ENCODE measurements at regions not wholly inside any gene's neighbourhood (a gene's known extent, or its start where the extent isn't known, plus 50 kb on each side); places are given as distances from the start of the nearest gene placed in this dataset.

GRCh38 chr2:122680662-122681061 is 925.2 kb downstream of the TSN start:
- Histone ChIP-seq H3K27ac (replicated peaks; ENCODE audit: low read length) (no peak overlapping the region), H2BK15ac (ENCODE audit: low read length) (no peak overlapping the region), H3K9me3 (replicated peaks in 1 of 2; ENCODE audit: control insufficient read depth in 2 of 2, insufficient read depth in 1 of 2, low read depth in 1 of 2, low read length in 2 of 2) (no peaks in the 10 kb centered on the region), H3K79me1 (ENCODE audit: low read depth, low read length) (no peaks in the 10 kb centered on the region), H2BK5ac (ENCODE audit: low read length) (no peak overlapping the region), H2AFZ (ENCODE audit: low read length) (no peak overlapping the region), H3K9ac (ENCODE audit: low read depth, low read length, poor library complexity) (no peak overlapping the region), H3K4me2 (ENCODE audit: insufficient read depth, low read length, poor library complexity, severe bottlenecking) (no peak overlapping the region), H3K27me3 (ENCODE audit: control insufficient read depth in 3 of 3, insufficient read depth in 3 of 3, low read depth in 1 of 3, low read length in 3 of 3) (no peaks in the 10 kb centered on the region), H3K4me3 (ENCODE audit: low read length in 2 of 2) (no peak overlapping the region), H2BK12ac (ENCODE audit: low read length) (no peak overlapping the region), H2AK5ac (ENCODE audit: low read depth, low read length) (no peak overlapping the region), H4K8ac (ENCODE audit: low read depth, low read length) (no peak overlapping the region), H3K18ac (ENCODE audit: low read length) (no peak overlapping the region), H3K14ac (ENCODE audit: low read length) (no peak overlapping the region), H3K4me1 (ENCODE audit: control insufficient read depth in 2 of 2, insufficient read depth in 1 of 2, low read depth in 1 of 2, low read length in 2 of 2) (no peaks in the 10 kb centered on the region), H3K4ac (ENCODE audit: low read length) (no peak overlapping the region), H2BK120ac (ENCODE audit: low read depth, low read length) (no peak overlapping the region), H4K91ac (ENCODE audit: low read depth, low read length, poor library complexity) (no peak overlapping the region), H3K23ac (ENCODE audit: low read depth, low read length, poor library complexity) (no peak overlapping the region), H3K36me3 (replicated peaks in 1 of 2; ENCODE audit: control insufficient read depth in 2 of 2, insufficient read depth in 2 of 2, low read length in 2 of 2) (no peaks in the 10 kb centered on the region)
- DNase-seq (ENCODE audit: low spot score): no peak
- no CpG with 5 or more reads among the region's 4 CpGs for WGBS, 2 donors (ENCODE audit: extremely low coverage in 2 of 2, insufficient read length in 2 of 2, insufficient replicate concordance in 1 of 2)

GRCh38 chr2:122681626-122682025 is 926.2 kb downstream of the TSN start:
- Histone ChIP-seq H2BK120ac (ENCODE audit: low read depth, low read length) (no peak overlapping the region), H3K27me3 (ENCODE audit: control insufficient read depth in 3 of 3, insufficient read depth in 3 of 3, low read depth in 1 of 3, low read length in 3 of 3) (no peaks in the 10 kb centered on the region), H4K91ac (ENCODE audit: low read depth, low read length, poor library complexity) (no peak overlapping the region), H2BK5ac (ENCODE audit: low read length) (no peak overlapping the region), H3K4me2 (ENCODE audit: insufficient read depth, low read length, poor library complexity, severe bottlenecking) (no peak overlapping the region), H3K36me3 (replicated peaks in 1 of 2; ENCODE audit: control insufficient read depth in 2 of 2, insufficient read depth in 2 of 2, low read length in 2 of 2) (no peaks in the 10 kb centered on the region), H3K27ac (replicated peaks; ENCODE audit: low read length) (no peak overlapping the region), H4K8ac (ENCODE audit: low read depth, low read length) (no peak overlapping the region), H2AFZ (ENCODE audit: low read length) (no peak overlapping the region), H3K79me1 (ENCODE audit: low read depth, low read length) (no peaks in the 10 kb centered on the region), H2BK12ac (ENCODE audit: low read length) (no peak overlapping the region), H2AK5ac (ENCODE audit: low read depth, low read length) (no peak overlapping the region), H2BK15ac (ENCODE audit: low read length) (no peak overlapping the region), H3K9me3 (replicated peaks in 1 of 2; ENCODE audit: control insufficient read depth in 2 of 2, insufficient read depth in 1 of 2, low read depth in 1 of 2, low read length in 2 of 2) (no peaks in the 10 kb centered on the region), H3K9ac (ENCODE audit: low read depth, low read length, poor library complexity) (no peak overlapping the region), H3K14ac (ENCODE audit: low read length) (no peak overlapping the region), H3K4ac (ENCODE audit: low read length) (no peak overlapping the region), H3K23ac (ENCODE audit: low read depth, low read length, poor library complexity) (no peak overlapping the region), H3K4me1 (ENCODE audit: control insufficient read depth in 2 of 2, insufficient read depth in 1 of 2, low read depth in 1 of 2, low read length in 2 of 2) (no peaks in the 10 kb centered on the region), H3K18ac (ENCODE audit: low read length) (no peak overlapping the region), H3K4me3 (ENCODE audit: low read length in 2 of 2) (no peak overlapping the region)
- WGBS, 2 donors (ENCODE audit: extremely low coverage in 2 of 2, insufficient read length in 2 of 2, insufficient replicate concordance in 1 of 2): no CpG with 5 or more reads among the region's 1 CpG
- no peak for DNase-seq (ENCODE audit: low spot score)

GRCh38 chr2:122682356-122682755 is 926.9 kb downstream of the TSN start:
- H3K27ac ChIP-seq (replicated peaks; ENCODE audit: low read length): no peak overlapping the region
- no peak overlapping the region for H2BK120ac ChIP-seq (ENCODE audit: low read depth, low read length)
- no peak overlapping the region for H4K8ac ChIP-seq (ENCODE audit: low read depth, low read length)
- H2BK5ac ChIP-seq (ENCODE audit: low read length): no peak overlapping the region
- H3K9ac ChIP-seq (ENCODE audit: low read depth, low read length, poor library complexity): no peak overlapping the region
- no peaks in the 10 kb centered on the region for H3K9me3 ChIP-seq (replicated peaks in 1 of 2; ENCODE audit: control insufficient read depth in 2 of 2, insufficient read depth in 1 of 2, low read depth in 1 of 2, low read length in 2 of 2)
- H3K4ac ChIP-seq (ENCODE audit: low read length): no peak overlapping the region
- no peaks in the 10 kb centered on the region for H3K27me3 ChIP-seq (ENCODE audit: control insufficient read depth in 3 of 3, insufficient read depth in 3 of 3, low read depth in 1 of 3, low read length in 3 of 3)
- H4K91ac ChIP-seq (ENCODE audit: low read depth, low read length, poor library complexity): no peak overlapping the region
- H3K4me2 ChIP-seq (ENCODE audit: insufficient read depth, low read length, poor library complexity, severe bottlenecking): no peak overlapping the region
- H3K18ac ChIP-seq (ENCODE audit: low read length): no peak overlapping the region
- H3K36me3 ChIP-seq (replicated peaks in 1 of 2; ENCODE audit: control insufficient read depth in 2 of 2, insufficient read depth in 2 of 2, low read length in 2 of 2): no peaks in the 10 kb centered on the region
- no peak overlapping the region for H2AFZ ChIP-seq (ENCODE audit: low read length)
- no peak overlapping the region for H2AK5ac ChIP-seq (ENCODE audit: low read depth, low read length)
- H2BK15ac ChIP-seq (ENCODE audit: low read length): no peak overlapping the region
- no peak for DNase-seq (ENCODE audit: low spot score)
- no peaks in the 10 kb centered on the region for H3K79me1 ChIP-seq (ENCODE audit: low read depth, low read length)
- H3K23ac ChIP-seq (ENCODE audit: low read depth, low read length, poor library complexity): no peak overlapping the region
- H3K14ac ChIP-seq (ENCODE audit: low read length): no peak overlapping the region
- no peak overlapping the region for H3K4me3 ChIP-seq (ENCODE audit: low read length in 2 of 2)
- H2BK12ac ChIP-seq (ENCODE audit: low read length): no peak overlapping the region
- no CpG with 5 or more reads among the region's 3 CpGs for WGBS, 2 donors (ENCODE audit: extremely low coverage in 2 of 2, insufficient read length in 2 of 2, insufficient replicate concordance in 1 of 2)
- H3K4me1 ChIP-seq (ENCODE audit: control insufficient read depth in 2 of 2, insufficient read depth in 1 of 2, low read depth in 1 of 2, low read length in 2 of 2): no peaks in the 10 kb centered on the region

- DNase-seq (ENCODE audit: low spot score): no peak
- H3K18ac ChIP-seq (ENCODE audit: low read length): no peak overlapping the region
- H3K36me3 ChIP-seq (replicated peaks in 1 of 2; ENCODE audit: control insufficient read depth in 2 of 2, insufficient read depth in 2 of 2, low read length in 2 of 2): no peaks in the 10 kb centered on the region
- no peaks in the 10 kb centered on the region for H3K27me3 ChIP-seq (ENCODE audit: control insufficient read depth in 3 of 3, insufficient read depth in 3 of 3, low read depth in 1 of 3, low read length in 3 of 3)
- no peak overlapping the region for H4K8ac ChIP-seq (ENCODE audit: low read depth, low read length)
- H2BK5ac ChIP-seq (ENCODE audit: low read length): no peak overlapping the region
- no peaks in the 10 kb centered on the region for H3K9me3 ChIP-seq (replicated peaks in 1 of 2; ENCODE audit: control insufficient read depth in 2 of 2, insufficient read depth in 1 of 2, low read depth in 1 of 2, low read length in 2 of 2)
- H3K4ac ChIP-seq (ENCODE audit: low read length): no peak overlapping the region
- no peak overlapping the region for H4K91ac ChIP-seq (ENCODE audit: low read depth, low read length, poor library complexity)
- no peak overlapping the region for H2BK12ac ChIP-seq (ENCODE audit: low read length)
- H3K79me1 ChIP-seq (ENCODE audit: low read depth, low read length): no peaks in the 10 kb centered on the region
- no peak overlapping the region for H3K14ac ChIP-seq (ENCODE audit: low read length)
- no peak overlapping the region for H2AK5ac ChIP-seq (ENCODE audit: low read depth, low read length)
- no peaks in the 10 kb centered on the region for H3K4me1 ChIP-seq (ENCODE audit: control insufficient read depth in 2 of 2, insufficient read depth in 1 of 2, low read depth in 1 of 2, low read length in 2 of 2)
- H2BK15ac ChIP-seq (ENCODE audit: low read length): no peak overlapping the region
- no peak overlapping the region for H3K4me2 ChIP-seq (ENCODE audit: insufficient read depth, low read length, poor library complexity, severe bottlenecking)
- no peak overlapping the region for H2BK120ac ChIP-seq (ENCODE audit: low read depth, low read length)
- H3K27ac ChIP-seq (replicated peaks; ENCODE audit: low read length): no peak overlapping the region
- no peak overlapping the region for H2AFZ ChIP-seq (ENCODE audit: low read length)
- no CpG with 5 or more reads among the region's 1 CpG for WGBS, 2 donors (ENCODE audit: extremely low coverage in 2 of 2, insufficient read length in 2 of 2, insufficient replicate concordance in 1 of 2)
- no peak overlapping the region for H3K9ac ChIP-seq (ENCODE audit: low read depth, low read length, poor library complexity)
- no peak overlapping the region for H3K23ac ChIP-seq (ENCODE audit: low read depth, low read length, poor library complexity)
- no peak overlapping the region for H3K4me3 ChIP-seq (ENCODE audit: low read length in 2 of 2)
These were observed 927.6 kb downstream of the TSN start for GRCh38 chr2:122683018-122683417.

Measured in neuronal stem cell (in vitro differentiated cells).